ENCODE measurements at regions not wholly inside any gene's neighbourhood (a gene's known extent, or its start where the extent isn't known, plus 50 kb on each side); places are given as distances from the start of the nearest gene placed in this dataset.

DNA sequence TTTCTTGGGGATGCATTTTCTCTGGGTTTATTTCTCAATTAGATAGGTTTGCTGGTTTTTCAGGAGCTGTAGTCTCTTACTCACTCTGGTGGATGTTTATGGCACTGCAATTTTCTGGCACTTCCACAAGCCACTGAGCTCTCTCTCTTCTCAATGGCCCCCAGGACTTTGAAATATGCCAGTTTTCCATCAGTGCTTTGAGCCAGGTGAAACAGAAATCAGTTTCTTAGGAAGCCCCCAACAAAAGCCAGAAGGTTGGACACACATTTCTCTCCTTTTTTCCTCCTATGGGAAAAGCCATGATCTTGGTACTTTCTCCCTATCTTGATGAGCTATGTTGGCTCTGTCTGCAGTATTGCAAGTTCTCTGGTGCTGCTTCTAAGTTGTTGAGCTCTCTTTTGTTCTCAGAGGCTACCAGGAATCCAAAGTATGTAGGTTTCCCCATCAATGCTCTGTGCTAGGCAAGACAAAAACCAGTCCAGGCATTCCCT is 90.7 kb upstream of the SMIM36 start:
- peak; percentile 28 to 47 for TF ChIP-seq CTCF (IDR thresholded peaks at IDR 0.05)
- no peak for TF ChIP-seq POLR2AphosphoS5 (IDR thresholded peaks at IDR 0.05)
- TF ChIP-seq POLR2A (IDR thresholded peaks at IDR 0.05) = no peak
